ENCODE measurements at regions not wholly inside any gene's neighbourhood (a gene's known extent, or its start where the extent isn't known, plus 50 kb on each side); places are given as distances from the start of the nearest gene placed in this dataset.

- no peak overlapping the region for H3K4me3 ChIP-seq (replicated peaks in 1 of 3; ENCODE audit: insufficient read depth in 1 of 3, low read depth in 2 of 3, low read length in 3 of 3)
- whole genome bisulfite sequencing (ENCODE audit: low lambda C conversion rate) = 0% methylated on average over 2 of the region's 2 CpGs
- no peak overlapping the region for H3K4me2 ChIP-seq (ENCODE audit: low read depth, low read length)
- BruUV-seq (replicated peaks) = no TSS peak
- H3K4me1 ChIP-seq (ENCODE audit: insufficient read depth, low read length) = no peaks in the 10 kb centered on the region
- H3K27me3 ChIP-seq (ENCODE audit: control insufficient read depth in 1 of 2, insufficient read depth in 2 of 2, low read length in 2 of 2) = no peaks in the 10 kb centered on the region
- no peak overlapping the region for H3K27ac ChIP-seq (ENCODE audit: extremely low read length, insufficient read depth, low read length)
- DNase-seq (ENCODE audit: low spot score) = no peak
- no peaks in the 10 kb centered on the region for H3K36me3 ChIP-seq (replicated peaks in 1 of 2; ENCODE audit: control insufficient read depth in 1 of 2, insufficient read depth in 2 of 2, low read length in 2 of 2)
- no peaks in the 10 kb centered on the region for H4K20me1 ChIP-seq (ENCODE audit: insufficient read depth, low read length)
- no peaks in the 10 kb centered on the region for H3K9me3 ChIP-seq (ENCODE audit: low read length)
- H2AFZ ChIP-seq (ENCODE audit: low read length) = no peak overlapping the region
- ChIA-PET POLR2A (no interaction called here), CTCF (ENCODE audit: low intra/inter-chr PET ratio, low total read pairs) (no interaction called here)
- ATAC-seq = no peak
- TF ChIP-seq POLR2A (IDR thresholded peaks at IDR 0.05; ENCODE audit: insufficient read depth in 1 of 2, low read depth in 2 of 2, low read length in 2 of 2) (no peak), RAD21 (CRISPR knock-in tag; IDR thresholded peaks at IDR 0.05) (no peak), AKNA (CRISPR knock-in tag; IDR thresholded peaks at IDR 0.05; ENCODE audit: borderline replicate concordance) (no peak), MAZ (IDR thresholded peaks at IDR 0.05; ENCODE audit: borderline replicate concordance, low read depth, low read length) (no peak), MAZ (CRISPR knock-in tag; IDR thresholded peaks at IDR 0.05; ENCODE audit: low read depth) (no peak)
- in situ Hi-C loops (cut with HindIII; ENCODE audit: extremely low pct_ligation_motif_present, low pct_unique_long_range_greater_than_20kb) = no loop called here
- intact Hi-C loops (cut with micrococcal nuclease; ENCODE audit: unreplicated experiment) = no loop called here
- no peaks in the 10 kb centered on the region for H3K79me2 ChIP-seq (ENCODE audit: insufficient read depth, low read length)
- H3K9ac ChIP-seq (ENCODE audit: insufficient read depth, low read depth, low read length) = no peak overlapping the region
- FAIRE-seq = no peak
These were observed 123.5 kb upstream of the EGR2 start for GRCh38 chr10:62939698-62940097.
